ENCODE measurements at regions not wholly inside any gene's neighbourhood (a gene's known extent, or its start where the extent isn't known, plus 50 kb on each side); places are given as distances from the start of the nearest gene placed in this dataset.

DNA sequence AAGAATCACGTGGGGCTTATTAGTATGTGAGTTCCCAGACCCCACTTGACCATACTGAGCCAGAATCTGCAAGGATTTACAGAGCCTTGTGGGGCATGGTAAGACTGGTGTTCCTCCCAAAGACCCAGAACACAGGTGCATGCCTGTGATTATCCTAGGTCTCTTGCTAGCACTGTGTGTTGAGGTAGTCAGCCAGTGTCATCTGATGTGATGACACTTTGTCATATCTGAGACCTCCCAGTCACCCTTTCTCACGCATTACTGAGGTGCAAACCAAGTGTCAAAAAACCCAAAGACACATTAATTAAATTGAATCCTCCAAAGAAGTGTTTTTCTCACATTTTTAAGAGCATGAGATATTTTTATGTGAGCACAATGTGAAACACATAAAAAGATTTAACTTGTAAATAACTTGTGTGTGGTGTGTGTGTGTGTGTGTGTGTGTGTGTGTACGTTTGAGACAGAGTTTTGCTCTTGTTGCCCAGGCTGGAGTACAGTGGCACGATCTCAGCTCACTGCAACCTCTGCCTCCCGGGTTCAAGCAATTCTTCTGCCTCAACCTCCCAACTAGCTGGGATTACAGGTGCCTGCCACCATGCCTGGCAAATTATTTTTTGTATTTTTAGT is 162.0 kb upstream of the PRPS1L1 start:
- POLR2A ChIA-PET, result no interaction called here
- no peaks in the 10 kb centered on the region for H3K27me3 Mint-ChIP-seq (ENCODE audit: low read depth)
- H3K4me1 Mint-ChIP-seq, result peaks cover 3% of the 10 kb centered on the region; the same call in 1 of the 2 replicates
- no peak overlapping the region for H3K4me3 Mint-ChIP-seq
- DNase-seq (ENCODE audit: low spot score), result no peak
- ATAC-seq, result no peak
- H3K9me3 Mint-ChIP-seq, result no peaks in the 10 kb centered on the region; the same call in 1 of the 2 replicates
- CTCF ChIA-PET, result no interaction called here
- TF ChIP-seq CBFB (CRISPR knock-in tag; IDR thresholded peaks at IDR 0.05; ENCODE audit: low read depth) (no peak), ZBTB21 (CRISPR knock-in tag; IDR thresholded peaks at IDR 0.05; ENCODE audit: borderline replicate concordance) (no peak), FOXP4 (CRISPR knock-in tag; IDR thresholded peaks at IDR 0.05) (no peak), MYBL2 (CRISPR knock-in tag; IDR thresholded peaks at IDR 0.05) (no peak), RORB (CRISPR knock-in tag; IDR thresholded peaks at IDR 0.05) (no peak), TEAD4 (CRISPR knock-in tag; IDR thresholded peaks at IDR 0.05) (no peak), ZNF281 (CRISPR knock-in tag; IDR thresholded peaks at IDR 0.05) (no peak), ZNF219 (CRISPR knock-in tag; IDR thresholded peaks at IDR 0.05; ENCODE audit: borderline replicate concordance) (no peak), ZNF232 (CRISPR knock-in tag; IDR thresholded peaks at IDR 0.05) (no peak), TCF7 (CRISPR knock-in tag; IDR thresholded peaks at IDR 0.05; ENCODE audit: low read depth) (no peak), SMAD3 (CRISPR knock-in tag; IDR thresholded peaks at IDR 0.05; ENCODE audit: borderline replicate concordance) (no peak), NFE2L1 (CRISPR knock-in tag; IDR thresholded peaks at IDR 0.05) (no peak), ZNF138 (CRISPR knock-in tag; conservative IDR thresholded peaks at IDR 0.05) (no peak), E2F5 (CRISPR knock-in tag; IDR thresholded peaks at IDR 0.05) (no peak), GABPB1 (CRISPR knock-in tag; IDR thresholded peaks at IDR 0.05) (no peak), CREM (CRISPR knock-in tag; IDR thresholded peaks at IDR 0.05) (no peak)
- TF ChIP-seq, protein P1, sequence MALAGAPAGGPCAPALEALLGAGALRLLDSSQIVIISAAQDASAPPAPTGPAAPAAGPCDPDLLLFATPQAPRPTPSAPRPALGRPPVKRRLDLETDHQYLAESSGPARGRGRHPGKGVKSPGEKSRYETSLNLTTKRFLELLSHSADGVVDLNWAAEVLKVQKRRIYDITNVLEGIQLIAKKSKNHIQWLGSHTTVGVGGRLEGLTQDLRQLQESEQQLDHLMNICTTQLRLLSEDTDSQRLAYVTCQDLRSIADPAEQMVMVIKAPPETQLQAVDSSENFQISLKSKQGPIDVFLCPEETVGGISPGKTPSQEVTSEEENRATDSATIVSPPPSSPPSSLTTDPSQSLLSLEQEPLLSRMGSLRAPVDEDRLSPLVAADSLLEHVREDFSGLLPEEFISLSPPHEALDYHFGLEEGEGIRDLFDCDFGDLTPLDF (CRISPR knock-in tag; IDR thresholded peaks at IDR 0.05), result no peak
- TF ChIP-seq, protein P2, sequence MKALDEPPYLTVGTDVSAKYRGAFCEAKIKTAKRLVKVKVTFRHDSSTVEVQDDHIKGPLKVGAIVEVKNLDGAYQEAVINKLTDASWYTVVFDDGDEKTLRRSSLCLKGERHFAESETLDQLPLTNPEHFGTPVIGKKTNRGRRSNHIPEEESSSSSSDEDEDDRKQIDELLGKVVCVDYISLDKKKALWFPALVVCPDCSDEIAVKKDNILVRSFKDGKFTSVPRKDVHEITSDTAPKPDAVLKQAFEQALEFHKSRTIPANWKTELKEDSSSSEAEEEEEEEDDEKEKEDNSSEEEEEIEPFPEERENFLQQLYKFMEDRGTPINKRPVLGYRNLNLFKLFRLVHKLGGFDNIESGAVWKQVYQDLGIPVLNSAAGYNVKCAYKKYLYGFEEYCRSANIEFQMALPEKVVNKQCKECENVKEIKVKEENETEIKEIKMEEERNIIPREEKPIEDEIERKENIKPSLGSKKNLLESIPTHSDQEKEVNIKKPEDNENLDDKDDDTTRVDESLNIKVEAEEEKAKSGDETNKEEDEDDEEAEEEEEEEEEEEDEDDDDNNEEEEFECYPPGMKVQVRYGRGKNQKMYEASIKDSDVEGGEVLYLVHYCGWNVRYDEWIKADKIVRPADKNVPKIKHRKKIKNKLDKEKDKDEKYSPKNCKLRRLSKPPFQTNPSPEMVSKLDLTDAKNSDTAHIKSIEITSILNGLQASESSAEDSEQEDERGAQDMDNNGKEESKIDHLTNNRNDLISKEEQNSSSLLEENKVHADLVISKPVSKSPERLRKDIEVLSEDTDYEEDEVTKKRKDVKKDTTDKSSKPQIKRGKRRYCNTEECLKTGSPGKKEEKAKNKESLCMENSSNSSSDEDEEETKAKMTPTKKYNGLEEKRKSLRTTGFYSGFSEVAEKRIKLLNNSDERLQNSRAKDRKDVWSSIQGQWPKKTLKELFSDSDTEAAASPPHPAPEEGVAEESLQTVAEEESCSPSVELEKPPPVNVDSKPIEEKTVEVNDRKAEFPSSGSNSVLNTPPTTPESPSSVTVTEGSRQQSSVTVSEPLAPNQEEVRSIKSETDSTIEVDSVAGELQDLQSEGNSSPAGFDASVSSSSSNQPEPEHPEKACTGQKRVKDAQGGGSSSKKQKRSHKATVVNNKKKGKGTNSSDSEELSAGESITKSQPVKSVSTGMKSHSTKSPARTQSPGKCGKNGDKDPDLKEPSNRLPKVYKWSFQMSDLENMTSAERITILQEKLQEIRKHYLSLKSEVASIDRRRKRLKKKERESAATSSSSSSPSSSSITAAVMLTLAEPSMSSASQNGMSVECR (CRISPR knock-in tag; IDR thresholded peaks at IDR 0.05; ENCODE audit: borderline replicate concordance), result no peak
- no peaks in the 10 kb centered on the region for H3K36me3 Mint-ChIP-seq
- H3K27ac Mint-ChIP-seq, result no peak overlapping the region
